NB4 (cell line): ENCODE measurements at regions not wholly inside any gene's neighbourhood (a gene's known extent, or its start where the extent isn't known, plus 50 kb on each side); places are given as distances from the start of the nearest gene placed in this dataset.

ENCODE experiments used
- MYC ChIP-seq: IDR thresholded peaks from 2 replicates; pipeline ENCODE4 v1.6.1; 2011; ENCODE audit warnings: low read depth, low read length
- POLR2A ChIP-seq: IDR thresholded peaks from 2 replicates; pipeline ENCODE4 v1.6.1; 2011; ENCODE audit warnings: mild to moderate bottlenecking; ENCODE audit not compliant: insufficient read length; ENCODE audit errors: extremely low read depth
- TF ChIP-seq, protein P1 (sequence below): IDR thresholded peaks from one replicate; pipeline ENCODE4 v1.5.1; 2012; ENCODE audit warnings: low read depth, low read length
- TF ChIP-seq, protein P2 (sequence below): IDR thresholded peaks from 2 replicates; pipeline ENCODE4 v1.6.1; 2011; ENCODE audit warnings: low read depth, low read length

DNA sequence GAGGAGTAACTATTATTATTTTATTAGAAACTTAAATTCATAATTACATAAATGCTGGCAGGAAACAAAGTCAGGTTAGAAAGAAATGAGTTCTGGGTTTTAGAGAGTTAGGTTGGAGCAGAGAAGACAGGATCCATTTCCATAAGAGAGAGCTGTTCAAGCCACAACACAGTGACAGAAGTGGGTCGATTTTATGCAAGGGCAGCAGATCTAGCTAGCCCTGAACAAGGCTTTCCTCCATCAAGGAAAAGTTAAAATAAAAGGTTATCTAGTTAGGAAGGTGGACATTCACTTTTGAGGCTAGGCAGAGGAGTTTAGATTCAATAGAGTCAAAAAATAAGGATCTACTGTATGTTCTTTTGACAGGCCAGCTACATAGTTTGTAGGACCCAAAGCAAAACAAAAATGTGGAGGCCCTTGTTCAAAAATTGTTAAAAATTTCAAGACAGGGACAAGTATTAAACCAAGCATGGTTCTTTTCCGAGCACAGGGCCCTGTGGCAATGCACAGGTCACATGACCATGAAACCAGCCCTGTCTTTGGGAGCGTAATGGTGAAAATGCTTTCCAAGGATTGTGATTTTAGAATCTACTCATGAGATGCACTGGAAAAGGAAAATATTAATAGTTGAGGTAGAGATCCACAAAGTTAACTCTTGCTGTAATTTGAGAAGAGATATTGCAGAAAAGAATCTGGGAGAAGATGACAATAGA is 91.2 kb upstream of the CREB1 start:
- TF ChIP-seq POLR2A (no peak), MYC (no peak)
- TF ChIP-seq, protein P1, sequence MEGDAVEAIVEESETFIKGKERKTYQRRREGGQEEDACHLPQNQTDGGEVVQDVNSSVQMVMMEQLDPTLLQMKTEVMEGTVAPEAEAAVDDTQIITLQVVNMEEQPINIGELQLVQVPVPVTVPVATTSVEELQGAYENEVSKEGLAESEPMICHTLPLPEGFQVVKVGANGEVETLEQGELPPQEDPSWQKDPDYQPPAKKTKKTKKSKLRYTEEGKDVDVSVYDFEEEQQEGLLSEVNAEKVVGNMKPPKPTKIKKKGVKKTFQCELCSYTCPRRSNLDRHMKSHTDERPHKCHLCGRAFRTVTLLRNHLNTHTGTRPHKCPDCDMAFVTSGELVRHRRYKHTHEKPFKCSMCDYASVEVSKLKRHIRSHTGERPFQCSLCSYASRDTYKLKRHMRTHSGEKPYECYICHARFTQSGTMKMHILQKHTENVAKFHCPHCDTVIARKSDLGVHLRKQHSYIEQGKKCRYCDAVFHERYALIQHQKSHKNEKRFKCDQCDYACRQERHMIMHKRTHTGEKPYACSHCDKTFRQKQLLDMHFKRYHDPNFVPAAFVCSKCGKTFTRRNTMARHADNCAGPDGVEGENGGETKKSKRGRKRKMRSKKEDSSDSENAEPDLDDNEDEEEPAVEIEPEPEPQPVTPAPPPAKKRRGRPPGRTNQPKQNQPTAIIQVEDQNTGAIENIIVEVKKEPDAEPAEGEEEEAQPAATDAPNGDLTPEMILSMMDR, result no peak
- TF ChIP-seq, protein P2, sequence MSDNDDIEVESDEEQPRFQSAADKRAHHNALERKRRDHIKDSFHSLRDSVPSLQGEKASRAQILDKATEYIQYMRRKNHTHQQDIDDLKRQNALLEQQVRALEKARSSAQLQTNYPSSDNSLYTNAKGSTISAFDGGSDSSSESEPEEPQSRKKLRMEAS, result no peak
